ENCODE measurements at regions not wholly inside any gene's neighbourhood (a gene's known extent, or its start where the extent isn't known, plus 50 kb on each side); places are given as distances from the start of the nearest gene placed in this dataset.

- Histone ChIP-seq H3K79me2 (replicated peaks; ENCODE audit: insufficient read depth, low read length) (no peaks in the 10 kb centered on the region), H3K27me3 (ENCODE audit: insufficient read depth, low read depth, low read length) (no peaks in the 10 kb centered on the region), H3K9me3 (ENCODE audit: low read length) (no peaks in the 10 kb centered on the region), H3K4me2 (ENCODE audit: low read length) (no peak overlapping the region), H3K4me3 (ENCODE audit: low read length) (no peak overlapping the region), H3F3A (ENCODE audit: insufficient read depth, low read length, poor library complexity, severe bottlenecking) (no peaks in the 10 kb centered on the region), H3K27ac (ENCODE audit: low read length) (no peak overlapping the region), H4K20me1 (ENCODE audit: insufficient read depth) (no peaks in the 10 kb centered on the region), H3K9me2 (ENCODE audit: insufficient read depth, low read length) (no peaks in the 10 kb centered on the region), H3K36me3 (ENCODE audit: insufficient read depth, low read length) (no peaks in the 10 kb centered on the region), H2AFZ (ENCODE audit: low read depth, low read length) (no peak overlapping the region), H3K9ac (ENCODE audit: low read length) (no peak overlapping the region)
- no peak for TF ChIP-seq EP300 (conservative IDR thresholded peaks at IDR 0.05; ENCODE audit: poor library complexity, severe bottlenecking)
- TF ChIP-seq EZH2 (IDR thresholded peaks at IDR 0.05; ENCODE audit: borderline replicate concordance, insufficient read depth, low read length, poor library complexity, severe bottlenecking), result no peak
- TF ChIP-seq MXI1 (conservative IDR thresholded peaks at IDR 0.05; ENCODE audit: poor library complexity, severe bottlenecking), result no peak
- no peak for TF ChIP-seq TAF1 (IDR thresholded peaks at IDR 0.05; ENCODE audit: low read depth)
- TF ChIP-seq POLR2AphosphoS5 (IDR thresholded peaks at IDR 0.05), result no peak
- TF ChIP-seq CTCF (IDR thresholded peaks at IDR 0.05; ENCODE audit: poor library complexity, severe bottlenecking), result no peak
- no peak for TF ChIP-seq SMC3 (conservative IDR thresholded peaks at IDR 0.05; ENCODE audit: poor library complexity)
- no peak for TF ChIP-seq RAD21 (conservative IDR thresholded peaks at IDR 0.05)
- TF ChIP-seq REST (IDR thresholded peaks at IDR 0.05; ENCODE audit: borderline replicate concordance), result no peak
Observed at GRCh38 chr5:8879248-8879647, 666.6 kb downstream of the SEMA5A start.

- Histone ChIP-seq H3K79me2 (replicated peaks; ENCODE audit: insufficient read depth, low read length) (no peaks in the 10 kb centered on the region), H3K9ac (ENCODE audit: low read length) (no peak overlapping the region), H3K27me3 (ENCODE audit: insufficient read depth, low read depth, low read length) (no peaks in the 10 kb centered on the region), H3K4me2 (ENCODE audit: low read length) (no peak overlapping the region), H4K20me1 (ENCODE audit: insufficient read depth) (no peaks in the 10 kb centered on the region), H3K27ac (ENCODE audit: low read length) (no peak overlapping the region), H3K4me3 (ENCODE audit: low read length) (no peak overlapping the region), H3K9me2 (ENCODE audit: insufficient read depth, low read length) (no peaks in the 10 kb centered on the region), H3F3A (ENCODE audit: insufficient read depth, low read length, poor library complexity, severe bottlenecking) (no peaks in the 10 kb centered on the region), H2AFZ (ENCODE audit: low read depth, low read length) (no peak overlapping the region), H3K36me3 (ENCODE audit: insufficient read depth, low read length) (no peaks in the 10 kb centered on the region), H3K9me3 (ENCODE audit: low read length) (peaks cover 3% of the 10 kb centered on the region)
- TF ChIP-seq REST (IDR thresholded peaks at IDR 0.05; ENCODE audit: borderline replicate concordance), result no peak
- no peak for TF ChIP-seq RAD21 (conservative IDR thresholded peaks at IDR 0.05)
- no peak for TF ChIP-seq MXI1 (conservative IDR thresholded peaks at IDR 0.05; ENCODE audit: poor library complexity, severe bottlenecking)
- TF ChIP-seq EZH2 (IDR thresholded peaks at IDR 0.05; ENCODE audit: borderline replicate concordance, insufficient read depth, low read length, poor library complexity, severe bottlenecking), result no peak
- no peak for TF ChIP-seq EP300 (conservative IDR thresholded peaks at IDR 0.05; ENCODE audit: poor library complexity, severe bottlenecking)
- TF ChIP-seq POLR2AphosphoS5 (IDR thresholded peaks at IDR 0.05), result no peak
- no peak for TF ChIP-seq SMC3 (conservative IDR thresholded peaks at IDR 0.05; ENCODE audit: poor library complexity)
- no peak for TF ChIP-seq TAF1 (IDR thresholded peaks at IDR 0.05; ENCODE audit: low read depth)
- no peak for TF ChIP-seq CTCF (IDR thresholded peaks at IDR 0.05; ENCODE audit: poor library complexity, severe bottlenecking)
Observed at GRCh38 chr5:8884029-8884428, 661.8 kb downstream of the SEMA5A start.

Data from neural cell (in vitro differentiated cells).